Epithelial cell of esophagus (primary cell): ENCODE measurements at regions not wholly inside any gene's neighbourhood (a gene's known extent, or its start where the extent isn't known, plus 50 kb on each side); places are given as distances from the start of the nearest gene placed in this dataset.

ENCODE experiments used
- DNase-seq: peaks from one replicate; pipeline ENCODE4 v3.0.0; 2010; ENCODE audit warnings: low read depth
- H3K4me3 ChIP-seq: 2 replicates; pipeline ENCODE4 v1.5.1; 2011; ENCODE audit warnings: mild to moderate bottlenecking, low read length, control low read depth
- TF ChIP-seq, protein P1 (sequence below): IDR thresholded peaks from 2 replicates; pipeline ENCODE4 v1.5.1; 2011; ENCODE audit warnings: low read depth, mild to moderate bottlenecking, low read length, control low read depth, inconsistent platforms; ENCODE audit not compliant: insufficient read depth; ENCODE audit errors: missing control alignments

GRCh38 chr11:109726061-109726460, 304.1 kb downstream of the C11orf87 start:
- no peak overlapping the region for H3K4me3 ChIP-seq
- TF ChIP-seq, protein P1, sequence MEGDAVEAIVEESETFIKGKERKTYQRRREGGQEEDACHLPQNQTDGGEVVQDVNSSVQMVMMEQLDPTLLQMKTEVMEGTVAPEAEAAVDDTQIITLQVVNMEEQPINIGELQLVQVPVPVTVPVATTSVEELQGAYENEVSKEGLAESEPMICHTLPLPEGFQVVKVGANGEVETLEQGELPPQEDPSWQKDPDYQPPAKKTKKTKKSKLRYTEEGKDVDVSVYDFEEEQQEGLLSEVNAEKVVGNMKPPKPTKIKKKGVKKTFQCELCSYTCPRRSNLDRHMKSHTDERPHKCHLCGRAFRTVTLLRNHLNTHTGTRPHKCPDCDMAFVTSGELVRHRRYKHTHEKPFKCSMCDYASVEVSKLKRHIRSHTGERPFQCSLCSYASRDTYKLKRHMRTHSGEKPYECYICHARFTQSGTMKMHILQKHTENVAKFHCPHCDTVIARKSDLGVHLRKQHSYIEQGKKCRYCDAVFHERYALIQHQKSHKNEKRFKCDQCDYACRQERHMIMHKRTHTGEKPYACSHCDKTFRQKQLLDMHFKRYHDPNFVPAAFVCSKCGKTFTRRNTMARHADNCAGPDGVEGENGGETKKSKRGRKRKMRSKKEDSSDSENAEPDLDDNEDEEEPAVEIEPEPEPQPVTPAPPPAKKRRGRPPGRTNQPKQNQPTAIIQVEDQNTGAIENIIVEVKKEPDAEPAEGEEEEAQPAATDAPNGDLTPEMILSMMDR, result no peak
- peak; percentile 79 for DNase-seq

DNA sequence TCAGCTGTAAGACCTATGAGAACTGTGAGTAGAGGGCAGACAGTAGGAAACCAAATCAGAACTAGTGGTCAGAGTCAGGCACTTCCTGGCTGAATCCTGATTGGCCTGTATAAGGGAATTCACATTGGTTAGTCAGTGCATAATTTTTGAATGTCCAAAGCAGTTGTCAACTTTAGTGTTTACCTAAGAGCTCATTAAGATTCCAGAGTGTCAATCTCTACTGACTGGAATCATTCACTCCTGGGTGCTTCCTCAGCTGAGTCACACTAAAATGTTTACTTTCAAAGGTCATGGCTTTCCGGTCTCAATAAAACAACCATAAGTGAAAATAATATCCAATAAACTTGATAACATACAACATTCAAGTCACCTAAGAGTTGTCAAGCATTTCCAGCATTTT, 306.1 kb downstream of the C11orf87 start:
- no peak overlapping the region for H3K4me3 ChIP-seq
- TF ChIP-seq, protein P1, result no peak
- peak; percentile 76 for DNase-seq

GRCh38 chr11:109729761-109730160, 307.8 kb downstream of the C11orf87 start:
- TF ChIP-seq, protein P1, result no peak
- DNase-seq, result peak; percentile 9
- no peak overlapping the region for H3K4me3 ChIP-seq

GRCh38 chr11:109730669-109731068, 308.7 kb downstream of the C11orf87 start:
- no peak overlapping the region for H3K4me3 ChIP-seq
- DNase-seq, result no peak
- TF ChIP-seq, protein P1, result no peak

- no peak for DNase-seq
- TF ChIP-seq, protein P1, result no peak
- no peak overlapping the region for H3K4me3 ChIP-seq
Observed at GRCh38 chr11:109731451-109731850, 309.5 kb downstream of the C11orf87 start.

DNA sequence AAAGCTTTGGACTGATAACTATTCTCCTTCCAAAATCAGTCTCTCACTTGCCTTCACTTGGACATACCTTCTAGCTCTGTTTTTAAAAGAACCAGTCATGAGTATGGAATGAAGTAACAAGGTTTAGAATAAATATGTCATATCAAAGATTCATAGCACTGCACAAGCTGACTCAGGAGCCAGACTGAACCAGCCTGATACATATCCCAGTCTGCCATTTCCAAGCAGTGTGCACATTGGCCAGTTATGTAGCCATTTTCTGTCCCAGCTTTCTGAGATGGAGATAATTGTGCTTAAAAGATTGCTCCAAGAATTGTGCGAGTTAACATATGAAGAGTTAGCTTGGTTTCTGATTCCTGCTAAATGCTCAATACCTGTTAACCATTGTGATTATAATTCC, 311.3 kb downstream of the C11orf87 start:
- DNase-seq, result peak; percentile 73
- TF ChIP-seq, protein P1, result no peak
- no peak overlapping the region for H3K4me3 ChIP-seq

DNA sequence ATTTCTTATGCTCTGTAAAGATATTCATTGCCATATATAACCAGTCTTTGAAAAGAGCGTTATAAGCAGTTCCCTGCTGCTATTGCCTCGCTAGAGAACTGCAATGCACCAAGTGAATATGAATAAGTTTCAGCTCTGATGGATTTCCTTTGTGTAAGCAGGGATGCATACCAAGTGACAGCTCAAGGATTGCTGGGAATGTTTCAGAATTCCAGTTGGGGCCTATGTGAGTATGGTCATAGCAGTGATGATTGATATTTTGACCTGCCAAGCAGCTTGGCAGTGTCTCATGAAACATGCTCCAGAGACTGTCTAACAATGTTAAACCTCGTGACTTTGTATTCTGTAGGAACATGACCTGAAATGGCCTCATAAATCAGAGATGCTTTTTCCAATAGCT, 312.6 kb downstream of the C11orf87 start:
- DNase-seq, result no peak
- H3K4me3 ChIP-seq, result no peak overlapping the region
- TF ChIP-seq, protein P1, result no peak
